ENCODE measurements at regions not wholly inside any gene's neighbourhood (a gene's known extent, or its start where the extent isn't known, plus 50 kb on each side); places are given as distances from the start of the nearest gene placed in this dataset.

DNA sequence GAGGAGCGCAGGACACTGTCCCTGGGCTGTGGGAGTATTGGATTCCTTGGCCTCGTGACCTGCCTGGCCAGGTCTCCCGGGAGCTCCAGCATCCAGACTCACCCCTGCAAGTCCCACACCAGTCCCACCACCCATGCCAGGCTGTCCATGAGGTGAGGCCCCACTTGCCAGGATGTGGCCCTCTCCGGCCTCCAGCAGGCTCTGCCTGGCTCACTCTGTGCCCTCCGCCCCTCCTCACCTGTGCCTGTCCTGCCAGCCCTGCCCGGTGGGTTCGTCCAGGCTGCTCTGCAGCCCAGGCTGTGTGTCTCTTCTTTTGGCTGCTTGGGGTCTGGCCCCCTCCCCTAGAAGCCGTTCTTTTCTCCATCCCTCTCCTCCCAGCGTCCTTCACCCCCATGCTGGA, 436.8 kb upstream of the MYT1L start:
- ATAC-seq (no peak), FAIRE-seq (no peak), DNase-seq (ENCODE audit: extremely low read depth in 1 of 4, low spot score in 3 of 4) (no peak)
- no TSS peak for BruUV-seq (replicated peaks)
- no peak overlapping the region for H3K4me3 ChIP-seq
- no peaks in the 10 kb centered on the region for H3K9me3 ChIP-seq (replicated peaks; ENCODE audit: control insufficient read depth, insufficient read depth, low read depth, low read length)
- no peak overlapping the region for H3K4me2 ChIP-seq (ENCODE audit: insufficient read depth, low read length)
- H3K4me1 ChIP-seq (replicated peaks in 1 of 2; ENCODE audit: control insufficient read depth in 2 of 2, insufficient read depth in 2 of 2, low read length in 2 of 2) = peaks cover 0 to 9% of the 10 kb centered on the region in 2 experiments; a peak in 2 of 5 replicates
- no peaks in the 10 kb centered on the region for H3K9me1 ChIP-seq (ENCODE audit: control insufficient read depth, insufficient read depth, low read length)
- H4K20me1 ChIP-seq (replicated peaks; ENCODE audit: control insufficient read depth, insufficient read depth, low read length) = no peaks in the 10 kb centered on the region
- ChIA-PET POLR2A (interaction anchor here (0.5 kb wide), 1 partner anchor 1852 kb away, joined by 3 read pairs; no protein-coding TSS in a partner anchor), CTCF (ENCODE audit: low intra/inter-chr PET ratio) (no interaction called here)
- no peak overlapping the region for H3K9ac ChIP-seq (ENCODE audit: insufficient read depth in 1 of 2, low read depth in 2 of 2, low read length in 2 of 2)
- H3K36me3 ChIP-seq (ENCODE audit: control insufficient read depth, insufficient read depth, low read length) = no peaks in the 10 kb centered on the region
- no peak overlapping the region for H3K27ac ChIP-seq (ENCODE audit: extremely low read depth, low read depth, low read length)
- in situ Hi-C loops (cut with MboI) (no loop called here), intact Hi-C loops (cut with micrococcal nuclease) (no loop called here)
- WGBS (ENCODE audit: insufficient coverage, low coverage, missing lambda C conversion rate) = 0% methylated on average over 8 of the region's 9 CpGs
- H3K27me3 ChIP-seq (ENCODE audit: control insufficient read depth in 2 of 2, insufficient read depth in 2 of 2, low read length in 2 of 2) = peaks cover 0 to 48% of the 10 kb centered on the region in 2 experiments; a peak in 2 of 5 replicates
- H3K79me2 ChIP-seq (ENCODE audit: control insufficient read depth, insufficient read depth, low read length) = no peaks in the 10 kb centered on the region
- H2AFZ ChIP-seq (ENCODE audit: low read depth, low read length) = no peak overlapping the region
- TF ChIP-seq NFE2 (IDR thresholded peaks at IDR 0.05; ENCODE audit: low read depth) (no peak), CREBBP (IDR thresholded peaks at IDR 0.05; ENCODE audit: low read depth, low read length) (no peak), CXXC5 (CRISPR knock-in tag; IDR thresholded peaks at IDR 0.05) (no peak), ZNF174 (CRISPR knock-in tag; IDR thresholded peaks at IDR 0.05) (no peak), ZNF165 (CRISPR knock-in tag; IDR thresholded peaks at IDR 0.05; ENCODE audit: borderline replicate concordance) (no peak), KAT7 (CRISPR knock-in tag; IDR thresholded peaks at IDR 0.05; ENCODE audit: borderline replicate concordance) (no peak), WHSC1 (IDR thresholded peaks at IDR 0.05; ENCODE audit: low read length) (no peak), KAT8 (IDR thresholded peaks at IDR 0.05; ENCODE audit: low read depth) (no peak), ZNF41 (CRISPR knock-in tag; conservative IDR thresholded peaks at IDR 0.05) (no peak)
- TF ChIP-seq, protein P1, sequence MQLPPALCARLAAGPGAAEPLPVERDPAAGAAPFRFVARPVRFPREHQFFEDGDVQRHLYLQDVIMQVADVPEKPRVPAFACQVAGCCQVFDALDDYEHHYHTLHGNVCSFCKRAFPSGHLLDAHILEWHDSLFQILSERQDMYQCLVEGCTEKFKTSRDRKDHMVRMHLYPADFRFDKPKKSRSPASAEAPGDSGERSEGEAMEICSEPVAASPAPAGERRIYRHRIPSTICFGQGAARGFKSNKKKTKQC (CRISPR knock-in tag; IDR thresholded peaks at IDR 0.05) = no peak
- TF ChIP-seq, protein P2, sequence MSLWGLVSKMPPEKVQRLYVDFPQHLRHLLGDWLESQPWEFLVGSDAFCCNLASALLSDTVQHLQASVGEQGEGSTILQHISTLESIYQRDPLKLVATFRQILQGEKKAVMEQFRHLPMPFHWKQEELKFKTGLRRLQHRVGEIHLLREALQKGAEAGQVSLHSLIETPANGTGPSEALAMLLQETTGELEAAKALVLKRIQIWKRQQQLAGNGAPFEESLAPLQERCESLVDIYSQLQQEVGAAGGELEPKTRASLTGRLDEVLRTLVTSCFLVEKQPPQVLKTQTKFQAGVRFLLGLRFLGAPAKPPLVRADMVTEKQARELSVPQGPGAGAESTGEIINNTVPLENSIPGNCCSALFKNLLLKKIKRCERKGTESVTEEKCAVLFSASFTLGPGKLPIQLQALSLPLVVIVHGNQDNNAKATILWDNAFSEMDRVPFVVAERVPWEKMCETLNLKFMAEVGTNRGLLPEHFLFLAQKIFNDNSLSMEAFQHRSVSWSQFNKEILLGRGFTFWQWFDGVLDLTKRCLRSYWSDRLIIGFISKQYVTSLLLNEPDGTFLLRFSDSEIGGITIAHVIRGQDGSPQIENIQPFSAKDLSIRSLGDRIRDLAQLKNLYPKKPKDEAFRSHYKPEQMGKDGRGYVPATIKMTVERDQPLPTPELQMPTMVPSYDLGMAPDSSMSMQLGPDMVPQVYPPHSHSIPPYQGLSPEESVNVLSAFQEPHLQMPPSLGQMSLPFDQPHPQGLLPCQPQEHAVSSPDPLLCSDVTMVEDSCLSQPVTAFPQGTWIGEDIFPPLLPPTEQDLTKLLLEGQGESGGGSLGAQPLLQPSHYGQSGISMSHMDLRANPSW (CRISPR knock-in tag; IDR thresholded peaks at IDR 0.05) = no peak
- TF ChIP-seq, protein P3, sequence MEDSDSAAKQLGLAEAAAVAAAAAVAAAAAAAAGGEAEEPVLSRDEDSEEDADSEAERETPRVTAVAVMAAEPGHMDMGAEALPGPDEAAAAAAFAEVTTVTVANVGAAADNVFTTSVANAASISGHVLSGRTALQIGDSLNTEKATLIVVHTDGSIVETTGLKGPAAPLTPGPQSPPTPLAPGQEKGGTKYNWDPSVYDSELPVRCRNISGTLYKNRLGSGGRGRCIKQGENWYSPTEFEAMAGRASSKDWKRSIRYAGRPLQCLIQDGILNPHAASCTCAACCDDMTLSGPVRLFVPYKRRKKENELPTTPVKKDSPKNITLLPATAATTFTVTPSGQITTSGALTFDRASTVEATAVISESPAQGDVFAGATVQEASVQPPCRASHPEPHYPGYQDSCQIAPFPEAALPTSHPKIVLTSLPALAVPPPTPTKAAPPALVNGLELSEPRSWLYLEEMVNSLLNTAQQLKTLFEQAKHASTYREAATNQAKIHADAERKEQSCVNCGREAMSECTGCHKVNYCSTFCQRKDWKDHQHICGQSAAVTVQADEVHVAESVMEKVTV (CRISPR knock-in tag; IDR thresholded peaks at IDR 0.05) = no peak

Data from K562 (cell line).